ENCODE measurements at regions not wholly inside any gene's neighbourhood (a gene's known extent, or its start where the extent isn't known, plus 50 kb on each side); places are given as distances from the start of the nearest gene placed in this dataset.

- TF ChIP-seq POLR2A (IDR thresholded peaks at IDR 0.05; ENCODE audit: low read length) (no peak), GATA1 (IDR thresholded peaks at IDR 0.05; ENCODE audit: low read depth, low read length) (no peak)
These were observed 473.4 kb upstream of the GNPDA2 start for GRCh38 chr4:45199736-45200135.
